ENCODE measurements at regions not wholly inside any gene's neighbourhood (a gene's known extent, or its start where the extent isn't known, plus 50 kb on each side); places are given as distances from the start of the nearest gene placed in this dataset.

DNA sequence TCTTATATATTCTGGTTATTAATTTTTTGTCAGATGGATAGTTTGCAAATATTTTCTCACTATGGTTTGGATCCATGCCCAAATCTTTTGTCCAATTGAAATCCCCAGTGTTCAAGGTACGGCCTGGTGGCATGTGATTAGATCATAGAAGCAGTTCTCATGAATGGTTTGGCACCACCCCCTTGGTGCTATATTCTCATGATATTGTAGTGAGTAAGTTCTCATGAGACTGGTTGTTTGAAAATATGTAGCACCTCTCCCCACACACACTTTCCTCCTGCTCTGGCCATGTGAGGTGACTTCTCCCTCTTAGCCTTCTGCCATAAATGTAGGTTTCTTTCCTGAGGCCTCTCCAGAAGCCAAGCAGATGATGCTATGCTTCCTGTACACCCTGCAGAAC, 107.7 kb upstream of the KYNU start:
- Histone ChIP-seq H3K27me3 (replicated peaks; ENCODE audit: insufficient read depth, low read depth, low read length, poor library complexity) (no peaks in the 10 kb centered on the region), H3K4me3 (ENCODE audit: low read depth, low read length, poor library complexity, severe bottlenecking) (no peak overlapping the region), H3K9me3 (ENCODE audit: low read depth, low read length, poor library complexity, severe bottlenecking) (peaks cover 5% of the 10 kb centered on the region), H3K36me3 (ENCODE audit: insufficient read depth, low read length, poor library complexity, severe bottlenecking) (no peaks in the 10 kb centered on the region), H3K27ac (ENCODE audit: low read depth, low read length, poor library complexity, severe bottlenecking) (no peak overlapping the region), H3K4me1 (ENCODE audit: insufficient read depth, low read length, poor library complexity, severe bottlenecking) (no peaks in the 10 kb centered on the region)
- no TSS peak for BruUV-seq (replicated peaks)
- DNase-seq (ENCODE audit: low spot score): no peak
- POLR2A ChIA-PET (ENCODE audit: low non-redundant PET): no interaction called here
- intact Hi-C loops (cut with micrococcal nuclease; ENCODE audit: unreplicated experiment): no loop called here
- CTCF ChIA-PET: no interaction called here
- TF ChIP-seq EZH2 (IDR thresholded peaks at IDR 0.05; ENCODE audit: borderline replicate concordance, low read depth, low read length, poor library complexity, severe bottlenecking): no peak
- TF ChIP-seq, protein P1, sequence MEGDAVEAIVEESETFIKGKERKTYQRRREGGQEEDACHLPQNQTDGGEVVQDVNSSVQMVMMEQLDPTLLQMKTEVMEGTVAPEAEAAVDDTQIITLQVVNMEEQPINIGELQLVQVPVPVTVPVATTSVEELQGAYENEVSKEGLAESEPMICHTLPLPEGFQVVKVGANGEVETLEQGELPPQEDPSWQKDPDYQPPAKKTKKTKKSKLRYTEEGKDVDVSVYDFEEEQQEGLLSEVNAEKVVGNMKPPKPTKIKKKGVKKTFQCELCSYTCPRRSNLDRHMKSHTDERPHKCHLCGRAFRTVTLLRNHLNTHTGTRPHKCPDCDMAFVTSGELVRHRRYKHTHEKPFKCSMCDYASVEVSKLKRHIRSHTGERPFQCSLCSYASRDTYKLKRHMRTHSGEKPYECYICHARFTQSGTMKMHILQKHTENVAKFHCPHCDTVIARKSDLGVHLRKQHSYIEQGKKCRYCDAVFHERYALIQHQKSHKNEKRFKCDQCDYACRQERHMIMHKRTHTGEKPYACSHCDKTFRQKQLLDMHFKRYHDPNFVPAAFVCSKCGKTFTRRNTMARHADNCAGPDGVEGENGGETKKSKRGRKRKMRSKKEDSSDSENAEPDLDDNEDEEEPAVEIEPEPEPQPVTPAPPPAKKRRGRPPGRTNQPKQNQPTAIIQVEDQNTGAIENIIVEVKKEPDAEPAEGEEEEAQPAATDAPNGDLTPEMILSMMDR (conservative IDR thresholded peaks at IDR 0.05; ENCODE audit: low read depth, low read length): no peak

DNA sequence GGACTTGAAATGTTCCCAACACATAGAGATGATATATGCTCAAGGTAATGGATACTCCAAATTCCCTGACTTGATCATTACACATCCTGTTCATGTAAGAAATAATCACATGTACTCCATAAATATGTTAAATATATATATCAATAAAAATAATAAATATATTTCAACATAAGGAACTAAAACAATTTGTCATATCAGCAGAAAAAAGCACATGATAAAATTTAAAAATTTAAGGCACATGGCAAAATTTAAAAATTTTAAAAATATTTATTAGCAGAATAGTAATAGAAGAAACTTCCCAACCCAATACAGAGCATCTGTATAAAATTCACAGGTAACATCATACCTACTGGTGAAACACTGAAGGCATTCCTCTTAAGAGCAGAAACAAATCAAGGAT, 109.6 kb upstream of the KYNU start:
- no peak for DNase-seq (ENCODE audit: low spot score)
- intact Hi-C loops (cut with micrococcal nuclease; ENCODE audit: unreplicated experiment): no loop called here
- H3K9me3 ChIP-seq (ENCODE audit: low read depth, low read length, poor library complexity, severe bottlenecking): peaks cover 2% of the 10 kb centered on the region
- ChIA-PET CTCF (interaction anchor here (0.5 kb wide), 1 partner anchor 344 kb away, joined by 3 read pairs; no protein-coding TSS in a partner anchor), POLR2A (ENCODE audit: low non-redundant PET) (no interaction called here)
- H3K36me3 ChIP-seq (ENCODE audit: insufficient read depth, low read length, poor library complexity, severe bottlenecking): no peaks in the 10 kb centered on the region
- TF ChIP-seq, protein P1 (conservative IDR thresholded peaks at IDR 0.05; ENCODE audit: low read depth, low read length): no peak
- TF ChIP-seq EZH2 (IDR thresholded peaks at IDR 0.05; ENCODE audit: borderline replicate concordance, low read depth, low read length, poor library complexity, severe bottlenecking): no peak
- no TSS peak for BruUV-seq (replicated peaks)
- H3K27ac ChIP-seq (ENCODE audit: low read depth, low read length, poor library complexity, severe bottlenecking): no peak overlapping the region
- no peak overlapping the region for H3K4me3 ChIP-seq (ENCODE audit: low read depth, low read length, poor library complexity, severe bottlenecking)
- H3K4me1 ChIP-seq (ENCODE audit: insufficient read depth, low read length, poor library complexity, severe bottlenecking): no peaks in the 10 kb centered on the region
- H3K27me3 ChIP-seq (replicated peaks; ENCODE audit: insufficient read depth, low read depth, low read length, poor library complexity): no peaks in the 10 kb centered on the region

DNA sequence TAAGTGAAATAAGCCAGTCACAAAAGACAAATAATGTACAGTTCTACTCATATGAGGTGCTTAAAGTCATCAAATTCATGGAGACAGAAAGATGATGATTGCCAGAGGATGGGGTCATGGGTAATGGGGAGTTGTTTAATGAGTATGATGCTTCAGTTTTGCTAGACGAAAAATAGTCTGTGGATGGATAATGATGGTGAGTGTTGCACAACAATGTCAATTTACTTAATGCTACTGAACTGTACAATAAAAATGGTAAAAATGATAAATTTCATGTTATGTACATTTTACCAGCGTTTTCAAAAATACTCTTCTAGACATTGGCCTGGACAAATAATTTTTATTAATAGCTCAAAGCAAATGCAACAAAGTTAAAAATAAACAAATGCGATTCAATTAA, 118.5 kb upstream of the KYNU start:
- H3K27me3 ChIP-seq (replicated peaks; ENCODE audit: insufficient read depth, low read depth, low read length, poor library complexity): no peaks in the 10 kb centered on the region
- no peaks in the 10 kb centered on the region for H3K4me1 ChIP-seq (ENCODE audit: insufficient read depth, low read length, poor library complexity, severe bottlenecking)
- H3K27ac ChIP-seq (ENCODE audit: low read depth, low read length, poor library complexity, severe bottlenecking): no peak overlapping the region
- DNase-seq (ENCODE audit: low spot score): no peak
- intact Hi-C loops (cut with micrococcal nuclease; ENCODE audit: unreplicated experiment): no loop called here
- H3K4me3 ChIP-seq (ENCODE audit: low read depth, low read length, poor library complexity, severe bottlenecking): no peak overlapping the region
- ChIA-PET CTCF (no interaction called here), POLR2A (ENCODE audit: low non-redundant PET) (no interaction called here)
- H3K36me3 ChIP-seq (ENCODE audit: insufficient read depth, low read length, poor library complexity, severe bottlenecking): no peaks in the 10 kb centered on the region
- TF ChIP-seq, protein P1 (conservative IDR thresholded peaks at IDR 0.05; ENCODE audit: low read depth, low read length): no peak
- TF ChIP-seq EZH2 (IDR thresholded peaks at IDR 0.05; ENCODE audit: borderline replicate concordance, low read depth, low read length, poor library complexity, severe bottlenecking): no peak
- H3K9me3 ChIP-seq (ENCODE audit: low read depth, low read length, poor library complexity, severe bottlenecking): no peaks in the 10 kb centered on the region
- no TSS peak for BruUV-seq (replicated peaks)
